ENCODE measurements at regions not wholly inside any gene's neighbourhood (a gene's known extent, or its start where the extent isn't known, plus 50 kb on each side); places are given as distances from the start of the nearest gene placed in this dataset.

GRCh38 chr1:22288593-22289241 lies 145.8 kb upstream of the WNT4 start:
- no peak for DNase-seq

- no peak for DNase-seq
Observed at GRCh38 chr1:22289307-22289995, 146.6 kb upstream of the WNT4 start.

- DNase-seq: no peak
Observed at GRCh38 chr1:22290157-22290556, 147.3 kb upstream of the WNT4 start.

- DNase-seq: no peak
Observed at GRCh38 chr1:22290611-22291010, 147.7 kb upstream of the WNT4 start.

- no peak for DNase-seq
Observed at GRCh38 chr1:22291057-22291456, 148.2 kb upstream of the WNT4 start.

- no peak for DNase-seq
Observed at GRCh38 chr1:22291494-22291893, 148.6 kb upstream of the WNT4 start.

GRCh38 chr1:22292011-22292788 lies 149.3 kb upstream of the WNT4 start:
- DNase-seq: no peak

- DNase-seq: no peak
Observed at GRCh38 chr1:22295396-22295795, 152.5 kb upstream of the WNT4 start.

- no peak for DNase-seq
Observed at GRCh38 chr1:22295856-22296255, 153.0 kb upstream of the WNT4 start.

GRCh38 chr1:22296701-22297591 lies 154.0 kb upstream of the WNT4 start:
- DNase-seq: no peak

GRCh38 chr1:22297999-22298398 lies 153.7 kb upstream of the ZBTB40 start:
- no peak for DNase-seq

- DNase-seq: no peak
Observed at GRCh38 chr1:22303816-22304215, 147.8 kb upstream of the ZBTB40 start.

GRCh38 chr1:22309572-22309971 lies 142.1 kb upstream of the ZBTB40 start:
- DNase-seq: no peak

GRCh38 chr1:22311461-22311860 lies 140.2 kb upstream of the ZBTB40 start:
- DNase-seq: no peak

GRCh38 chr1:22313321-22313720 lies 138.3 kb upstream of the ZBTB40 start:
- no peak for DNase-seq

- no peak for DNase-seq
Observed at GRCh38 chr1:22314706-22315105, 136.9 kb upstream of the ZBTB40 start.

- no peak for DNase-seq
Observed at GRCh38 chr1:22315315-22316078, 136.2 kb upstream of the ZBTB40 start.

- DNase-seq: no peak
Observed at GRCh38 chr1:22317231-22317919, 134.3 kb upstream of the ZBTB40 start.

GRCh38 chr1:22317920-22318243 lies 133.8 kb upstream of the ZBTB40 start:
- DNase-seq: no peak

GRCh38 chr1:22318279-22318981 lies 133.2 kb upstream of the ZBTB40 start:
- peak in 1 of 2 experiments; percentile 37 for DNase-seq

GRCh38 chr1:22319608-22320007 lies 132.0 kb upstream of the ZBTB40 start:
- no peak for DNase-seq
